NCI-H524 (cell line): ENCODE measurements at regions not wholly inside any gene's neighbourhood (a gene's known extent, or its start where the extent isn't known, plus 50 kb on each side); places are given as distances from the start of the nearest gene placed in this dataset.

Source experiments
- DNase-seq, 2 experiments: peaks; one replicate each; lab custom pipeline; 2025; lab: John Stamatoyannopoulos, UW

- DNase-seq: peak; percentile 77 to 86
Observed at GRCh38 chr9:110058304-110058953, 149.5 kb downstream of the C9orf152 start.

- DNase-seq: no peak
Observed at GRCh38 chr9:110059461-110059860, 148.5 kb downstream of the C9orf152 start.

GRCh38 chr9:110064803-110065202 lies 143.2 kb downstream of the C9orf152 start:
- no peak for DNase-seq

GRCh38 chr9:110065532-110065931 lies 142.4 kb downstream of the C9orf152 start:
- no peak for DNase-seq

GRCh38 chr9:110066929-110067716 lies 140.8 kb downstream of the C9orf152 start:
- DNase-seq: no peak

- DNase-seq: no peak
Observed at GRCh38 chr9:110068212-110068611, 139.7 kb downstream of the C9orf152 start.

- DNase-seq: no peak
Observed at GRCh38 chr9:110069326-110070248, 138.4 kb downstream of the C9orf152 start.

- DNase-seq: no peak
Observed at GRCh38 chr9:110072597-110073355, 135.2 kb downstream of the C9orf152 start.

- no peak for DNase-seq
Observed at GRCh38 chr9:110073356-110073905, 134.5 kb downstream of the C9orf152 start.

GRCh38 chr9:110076894-110077725 lies 130.8 kb downstream of the C9orf152 start:
- no peak for DNase-seq

- no peak for DNase-seq
Observed at GRCh38 chr9:110077925-110078324, 130.0 kb downstream of the C9orf152 start.

- no peak for DNase-seq
Observed at GRCh38 chr9:110078604-110079003, 129.4 kb downstream of the C9orf152 start.

GRCh38 chr9:110081395-110081794 lies 126.6 kb downstream of the C9orf152 start:
- no peak for DNase-seq

- DNase-seq: no peak
Observed at GRCh38 chr9:110083866-110084265, 124.1 kb downstream of the C9orf152 start.

GRCh38 chr9:110086537-110086936 lies 121.4 kb downstream of the C9orf152 start:
- DNase-seq: no peak

- no peak for DNase-seq
Observed at GRCh38 chr9:110087605-110088004, 120.4 kb downstream of the C9orf152 start.

- no peak for DNase-seq
Observed at GRCh38 chr9:110088099-110088498, 119.9 kb downstream of the C9orf152 start.

GRCh38 chr9:110089681-110090370 lies 118.1 kb downstream of the C9orf152 start:
- DNase-seq: no peak

GRCh38 chr9:110092792-110093191 lies 115.2 kb downstream of the C9orf152 start:
- no peak for DNase-seq

- DNase-seq: no peak
Observed at GRCh38 chr9:110093417-110093816, 114.5 kb downstream of the C9orf152 start.
